ENCODE measurements at regions not wholly inside any gene's neighbourhood (a gene's known extent, or its start where the extent isn't known, plus 50 kb on each side); places are given as distances from the start of the nearest gene placed in this dataset.
"Not testable (repeated sequence)": the region's sequence is repeated elsewhere in the genome, so short reads cannot be mapped to it uniquely, and the experiment has no call there.

GRCh38 chr16:16577062-16577461, 198.1 kb downstream of the NPIPA7 start:
- H3K4me3 Mint-ChIP-seq (ENCODE audit: unreplicated experiment); H3K36me3 Mint-ChIP-seq (ENCODE audit: insufficient read depth, unreplicated experiment); H3K27ac Mint-ChIP-seq (ENCODE audit: low read depth, unreplicated experiment); intact Hi-C loops (cut with micrococcal nuclease); H3K27me3 Mint-ChIP-seq (ENCODE audit: insufficient read depth, unreplicated experiment); POLR2A ChIA-PET; BruUV-seq (replicated peaks); CTCF ChIA-PET; H3K4me1 Mint-ChIP-seq (ENCODE audit: insufficient read depth, unreplicated experiment); DNase-seq (ENCODE audit: unreplicated experiment); H3K9me3 Mint-ChIP-seq (ENCODE audit: unreplicated experiment): not testable (repeated sequence)

- Mint-ChIP-seq H3K36me3 (ENCODE audit: insufficient read depth, unreplicated experiment) (no peaks in the 10 kb centered on the region), H3K27me3 (ENCODE audit: insufficient read depth, unreplicated experiment) (no peaks in the 10 kb centered on the region), H3K4me1 (ENCODE audit: insufficient read depth, unreplicated experiment) (no peaks in the 10 kb centered on the region), H3K27ac (ENCODE audit: low read depth, unreplicated experiment) (no peak overlapping the region), H3K4me3 (ENCODE audit: unreplicated experiment) (no peak overlapping the region), H3K9me3 (ENCODE audit: unreplicated experiment) (peaks cover 8% of the 10 kb centered on the region)
- no peak for DNase-seq (ENCODE audit: unreplicated experiment)
- CTCF ChIA-PET: no interaction called here
- no TSS peak for BruUV-seq (replicated peaks)
- intact Hi-C loops (cut with micrococcal nuclease): no loop called here
- TF ChIP-seq CTCF (IDR thresholded peaks at IDR 0.05; ENCODE audit: unreplicated experiment): no peak
- POLR2A ChIA-PET: no interaction called here
Measured at GRCh38 chr16:16578701-16579100, 199.8 kb downstream of the NPIPA7 start.

- intact Hi-C loops (cut with micrococcal nuclease); CTCF ChIA-PET; POLR2A ChIA-PET; H3K4me3 Mint-ChIP-seq (ENCODE audit: unreplicated experiment); H3K36me3 Mint-ChIP-seq (ENCODE audit: insufficient read depth, unreplicated experiment); DNase-seq (ENCODE audit: unreplicated experiment); BruUV-seq (replicated peaks); H3K4me1 Mint-ChIP-seq (ENCODE audit: insufficient read depth, unreplicated experiment); H3K27ac Mint-ChIP-seq (ENCODE audit: low read depth, unreplicated experiment); H3K27me3 Mint-ChIP-seq (ENCODE audit: insufficient read depth, unreplicated experiment); H3K9me3 Mint-ChIP-seq (ENCODE audit: unreplicated experiment): not testable (repeated sequence)
Measured at GRCh38 chr16:16582916-16583315, 204.0 kb downstream of the NPIPA7 start.

- CTCF ChIA-PET; H3K9me3 Mint-ChIP-seq (ENCODE audit: unreplicated experiment); POLR2A ChIA-PET; DNase-seq (ENCODE audit: unreplicated experiment); H3K27me3 Mint-ChIP-seq (ENCODE audit: insufficient read depth, unreplicated experiment); H3K27ac Mint-ChIP-seq (ENCODE audit: low read depth, unreplicated experiment); H3K36me3 Mint-ChIP-seq (ENCODE audit: insufficient read depth, unreplicated experiment); H3K4me3 Mint-ChIP-seq (ENCODE audit: unreplicated experiment); H3K4me1 Mint-ChIP-seq (ENCODE audit: insufficient read depth, unreplicated experiment); intact Hi-C loops (cut with micrococcal nuclease); BruUV-seq (replicated peaks): not testable (repeated sequence)
Measured at GRCh38 chr16:16586073-16586651, 207.2 kb downstream of the NPIPA7 start.

DNA sequence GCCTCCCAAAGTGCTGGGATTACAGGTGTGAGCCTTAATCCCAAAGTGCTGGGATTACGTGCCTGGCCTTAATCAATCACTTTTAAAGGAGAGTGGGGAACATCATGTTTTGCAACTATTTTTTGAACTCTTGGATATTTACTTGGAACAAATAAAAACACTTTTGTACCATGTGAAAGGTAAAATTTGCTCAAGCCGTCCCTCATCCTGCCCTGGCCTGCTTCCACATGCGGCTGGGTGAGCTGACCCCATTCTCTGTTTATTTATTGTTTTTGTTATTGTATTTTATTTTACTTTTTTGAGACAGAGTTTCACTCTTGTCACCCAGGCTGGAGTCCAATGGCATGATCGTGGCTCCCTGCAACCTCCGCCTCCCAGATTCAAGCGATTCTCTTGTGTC, 208.0 kb downstream of the NPIPA7 start:
- CTCF ChIA-PET; H3K36me3 Mint-ChIP-seq (ENCODE audit: insufficient read depth, unreplicated experiment); H3K27ac Mint-ChIP-seq (ENCODE audit: low read depth, unreplicated experiment); BruUV-seq (replicated peaks); DNase-seq (ENCODE audit: unreplicated experiment); intact Hi-C loops (cut with micrococcal nuclease); H3K4me1 Mint-ChIP-seq (ENCODE audit: insufficient read depth, unreplicated experiment); POLR2A ChIA-PET; H3K27me3 Mint-ChIP-seq (ENCODE audit: insufficient read depth, unreplicated experiment); H3K9me3 Mint-ChIP-seq (ENCODE audit: unreplicated experiment); H3K4me3 Mint-ChIP-seq (ENCODE audit: unreplicated experiment): not testable (repeated sequence)

DNA sequence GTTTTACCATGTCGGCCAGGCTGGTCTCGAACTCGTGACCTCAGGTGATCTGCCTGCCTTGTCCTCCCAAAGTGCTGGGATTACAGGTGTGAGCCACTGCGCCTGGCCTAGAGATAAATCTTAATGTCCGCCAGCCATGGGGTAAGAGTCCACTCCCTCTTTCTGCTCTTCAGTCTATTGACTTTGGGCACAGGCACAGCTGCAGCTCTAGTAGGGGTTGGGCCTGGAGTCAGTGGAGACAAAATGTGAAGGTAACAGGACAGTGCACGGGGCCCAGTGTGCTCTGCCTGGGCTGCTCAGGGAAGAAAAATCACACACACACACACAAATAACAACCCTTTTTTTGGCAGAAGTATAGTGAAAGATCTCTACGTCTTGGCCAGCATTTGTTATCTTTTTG, 209.5 kb downstream of the NPIPA7 start:
- H3K36me3 Mint-ChIP-seq (ENCODE audit: insufficient read depth, unreplicated experiment); DNase-seq (ENCODE audit: unreplicated experiment); BruUV-seq (replicated peaks); H3K4me1 Mint-ChIP-seq (ENCODE audit: insufficient read depth, unreplicated experiment); H3K9me3 Mint-ChIP-seq (ENCODE audit: unreplicated experiment); H3K27me3 Mint-ChIP-seq (ENCODE audit: insufficient read depth, unreplicated experiment); intact Hi-C loops (cut with micrococcal nuclease); H3K27ac Mint-ChIP-seq (ENCODE audit: low read depth, unreplicated experiment); CTCF ChIA-PET; POLR2A ChIA-PET; H3K4me3 Mint-ChIP-seq (ENCODE audit: unreplicated experiment): not testable (repeated sequence)

DNA sequence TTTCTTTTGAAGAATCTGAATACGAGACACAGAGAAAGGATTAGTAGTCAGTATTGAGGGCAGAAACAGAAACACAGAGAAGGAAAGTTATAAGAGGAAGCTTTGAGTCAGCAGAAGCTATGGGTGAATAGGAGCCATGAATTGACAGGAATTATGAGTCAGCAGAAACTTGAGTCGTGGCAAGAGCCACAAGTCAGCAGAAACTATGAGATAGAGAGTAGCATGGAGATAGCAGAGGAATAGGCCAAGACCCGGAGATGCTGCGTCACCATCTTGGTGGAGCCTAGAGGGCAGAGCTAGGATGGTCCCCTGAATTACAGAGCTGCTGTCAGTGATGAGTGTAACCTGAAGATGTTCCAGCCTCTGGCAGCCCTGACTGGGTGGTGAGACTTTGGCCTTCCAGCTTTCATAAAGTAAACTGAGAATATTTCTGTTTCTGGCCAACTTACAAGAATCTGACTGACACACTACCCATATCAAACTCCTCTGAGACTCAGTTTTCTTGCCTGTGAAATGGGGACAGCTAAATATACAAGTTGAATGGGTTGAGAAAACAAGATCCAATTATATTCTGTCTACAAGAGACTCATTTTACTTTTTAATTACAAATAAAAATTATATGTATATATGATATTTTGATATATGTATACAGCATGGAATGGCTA, 211.8 kb downstream of the NPIPA7 start:
- BruUV-seq (replicated peaks); DNase-seq (ENCODE audit: unreplicated experiment); H3K4me1 Mint-ChIP-seq (ENCODE audit: insufficient read depth, unreplicated experiment); H3K4me3 Mint-ChIP-seq (ENCODE audit: unreplicated experiment); CTCF ChIA-PET; H3K9me3 Mint-ChIP-seq (ENCODE audit: unreplicated experiment); H3K36me3 Mint-ChIP-seq (ENCODE audit: insufficient read depth, unreplicated experiment); H3K27me3 Mint-ChIP-seq (ENCODE audit: insufficient read depth, unreplicated experiment); intact Hi-C loops (cut with micrococcal nuclease); H3K27ac Mint-ChIP-seq (ENCODE audit: low read depth, unreplicated experiment); POLR2A ChIA-PET: not testable (repeated sequence)

Data from MCF 10A (cell line).